Endometrium (tissue), 2 donors: ENCODE measurements at regions not wholly inside any gene's neighbourhood (a gene's known extent, or its start where the extent isn't known, plus 50 kb on each side); places are given as distances from the start of the nearest gene placed in this dataset.

Experiments
- FAIRE-seq: peaks from 2 replicates; lab custom pipeline; 2012; peaks lifted over from hg19 to GRCh38; lab: Jason Lieb, UNC
- donor health status: control.
- donor health status: control.

- no peak for FAIRE-seq
These were observed 64.2 kb upstream of the NEDD9 start for GRCh38 chr6:11296449-11297375.

GRCh38 chr6:11295969-11296368, 63.5 kb upstream of the NEDD9 start:
- no peak for FAIRE-seq

- FAIRE-seq = no peak
These were observed 61.8 kb upstream of the NEDD9 start for GRCh38 chr6:11294228-11294627.

GRCh38 chr6:11292594-11293236, 60.2 kb upstream of the NEDD9 start:
- FAIRE-seq = no peak

- FAIRE-seq = no peak
These were observed 59.6 kb upstream of the NEDD9 start for GRCh38 chr6:11292091-11292490.

- FAIRE-seq = no peak
These were observed 59.1 kb upstream of the NEDD9 start for GRCh38 chr6:11291582-11291981.

GRCh38 chr6:11290027-11290426, 57.6 kb upstream of the NEDD9 start:
- no peak for FAIRE-seq

- no peak for FAIRE-seq
These were observed 55.6 kb upstream of the NEDD9 start for GRCh38 chr6:11288065-11288464.

GRCh38 chr6:11284996-11285395, 52.5 kb upstream of the NEDD9 start:
- FAIRE-seq = no peak

GRCh38 chr6:11283629-11284028, 51.2 kb upstream of the NEDD9 start:
- FAIRE-seq = no peak

GRCh38 chr6:11282875-11283274, 50.4 kb upstream of the NEDD9 start:
- no peak for FAIRE-seq
